GM12878 (cell line): ENCODE measurements at regions not wholly inside any gene's neighbourhood (a gene's known extent, or its start where the extent isn't known, plus 50 kb on each side); places are given as distances from the start of the nearest gene placed in this dataset.

Source experiments
- ATAC-seq: fragments of 200-7000 bp; cut with Tn5 transposase; 3 replicates; pipeline ENCODE4 v1.9.1; 2020; ENCODE audit warnings: mild to moderate bottlenecking, moderate library complexity
- BruUV-seq: library from RNA; stranded (reverse); fragments of 400-500 nt; replicated peaks from 2 replicates; lab custom pipeline; 2021; lab: Mats Ljungman, UMichigan
- CTCF ChIA-PET: fragments of 300-600 bp; sonication (Branson Sonifier 250); formaldehyde crosslinking; extraction: SDS; loops from one replicate; lab custom pipeline; 2021; ENCODE audit warnings: inconsistent platforms; lab: Yijun Ruan, JAX
- POLR2A ChIA-PET: fragments of 350-600 bp; formaldehyde crosslinking; extraction: SDS; loops from one replicate; lab custom pipeline; 2021; ENCODE audit warnings: inconsistent platforms; lab: Charles Lee
- RAD21 ChIA-PET: fragments of 300-600 bp; sonication (Branson Sonifier 250); formaldehyde crosslinking; loops from one replicate; lab custom pipeline; 2023; ENCODE audit warnings: antibody characterized with exemption; ENCODE audit not compliant: unreplicated experiment; lab: Charles Lee
- SMC1A ChIA-PET: fragments of 300-600 bp; sonication (Branson Sonifier 250); formaldehyde crosslinking; loops from one replicate; lab custom pipeline; 2023; ENCODE audit not compliant: unreplicated experiment, uncharacterized antibody; lab: Charles Lee
- DNase-seq: peaks from one replicate; pipeline ENCODE4 v3.0.0-alpha.2; 2011; ENCODE audit warnings: low read depth, low spot score
- FAIRE-seq: peaks from 3 replicates; lab custom pipeline; 2011; peaks lifted over from hg19 to GRCh38; lab: Jason Lieb, UNC
- H2AFZ ChIP-seq: 2 replicates; pipeline ENCODE4 v1.6.0; 2011; ENCODE audit warnings: low read depth, low read length, control low read depth; ENCODE audit not compliant: control insufficient read depth
- H3K27ac ChIP-seq: 2 replicates; pipeline ENCODE4 v1.5.1; 2011; ENCODE audit warnings: control low read depth; ENCODE audit not compliant: control insufficient read depth, insufficient read depth
- H3K27me3 ChIP-seq, 2 experiments: replicated peaks in 1 of 2; 2 replicates each; pipeline versions ENCODE4 v1.6.0 to v1.6.1; 2011; ENCODE audit warnings: low read length in 1 of 2; ENCODE audit not compliant: control insufficient read depth in 2 of 2, insufficient read depth in 2 of 2
- H3K36me3 ChIP-seq, 2 experiments: 2 replicates each; pipeline ENCODE4 v1.5.1; 2011; ENCODE audit warnings: low read length in 1 of 2; ENCODE audit not compliant: control insufficient read depth in 2 of 2, insufficient read depth in 2 of 2
- H3K4me1 ChIP-seq: 2 replicates; pipeline ENCODE4 v1.6.1; 2011; ENCODE audit warnings: mild to moderate bottlenecking, low read length, moderate library complexity, mixed read lengths; ENCODE audit not compliant: control insufficient read depth, insufficient read depth
- H3K4me2 ChIP-seq: 2 replicates; pipeline ENCODE4 v1.6.0; 2011; ENCODE audit warnings: control low read depth; ENCODE audit not compliant: control insufficient read depth, insufficient read depth
- H3K4me3 ChIP-seq: fragments of 200-600 bp; sonication (generic); 2 replicates; pipeline ENCODE4 v1.5.1; 2016
- H3K79me2 ChIP-seq: 2 replicates; pipeline ENCODE4 v1.6.0; 2011; ENCODE audit warnings: low read length; ENCODE audit not compliant: control insufficient read depth, insufficient read depth
- H3K9ac ChIP-seq: 2 replicates; pipeline ENCODE4 v1.8.0; 2011; ENCODE audit warnings: low read length, control low read depth, mixed read lengths; ENCODE audit not compliant: control insufficient read depth, insufficient read depth
- H3K9me3 ChIP-seq: replicated peaks from 3 replicates; pipeline ENCODE4 v1.5.1; 2011; ENCODE audit warnings: mild to moderate bottlenecking, low read length; ENCODE audit not compliant: control insufficient read depth, insufficient read depth
- H4K20me1 ChIP-seq: 2 replicates; pipeline ENCODE4 v1.6.0; 2011; ENCODE audit not compliant: control insufficient read depth, insufficient read depth
- BHLHE40 ChIP-seq, 2 experiments: fragments of 450-650 bp in 1 of 2; IDR thresholded peaks; 2 replicates each; pipeline ENCODE4 v1.6.1; 2011 to 2017; ENCODE audit warnings: low read depth in 2 of 2, borderline replicate concordance in 1 of 2, improper control_type of control experiment in 1 of 2, low read length in 1 of 2, mild to moderate bottlenecking in 1 of 2
- FOXK2 ChIP-seq: fragments of 450-650 bp; IDR thresholded peaks from 2 replicates; pipeline ENCODE4 v1.6.1; 2017; ENCODE audit warnings: mild to moderate bottlenecking, moderate library complexity
- SMC3 ChIP-seq: IDR thresholded peaks from 2 replicates; pipeline ENCODE4 v1.6.1; 2011; ENCODE audit warnings: low read length, improper control_type of control experiment, borderline replicate concordance
- YBX1 ChIP-seq: fragments of 450-650 bp; IDR thresholded peaks from 2 replicates; pipeline ENCODE4 v1.6.1; 2016; ENCODE audit warnings: antibody characterized with exemption
- ZNF622 ChIP-seq: fragments of 450-650 bp; IDR thresholded peaks from 2 replicates; pipeline ENCODE4 v1.6.1; 2017; ENCODE audit warnings: mild to moderate bottlenecking, inconsistent platforms
- ZSCAN29 ChIP-seq: fragments of 450-650 bp; IDR thresholded peaks from 2 replicates; pipeline ENCODE4 v1.6.1; 2017; ENCODE audit warnings: mild to moderate bottlenecking, moderate library complexity
- WGBS: methylation state at CpG from one replicate; pipeline ENCODE4 v1.1.6; 2016; ENCODE audit warnings: low lambda C conversion rate; ENCODE audit not compliant: insufficient replicate concordance, insufficient coverage; ENCODE audit errors: missing lambda C conversion rate; 5-methylcytosine and 5-hydroxymethylcytosine counted together
- in situ Hi-C: fragments of 300-500 bp; cut with MboI; formaldehyde crosslinking; loops from 9 replicates; pipeline ENCODE4 v1.14.3; 2018; ENCODE audit warnings: mixed read lengths
- intact Hi-C: fragments of 100-400 bp; cut with micrococcal nuclease; formaldehyde crosslinking; loops from one replicate; pipeline ENCODE4 v1.14.2; 2022; ENCODE audit not compliant: unreplicated experiment
- TF ChIP-seq, protein P1 (sequence below): fragments of 450-650 bp; IDR thresholded peaks from 2 replicates; pipeline ENCODE4 v1.6.1; 2017; ENCODE audit warnings: antibody characterized with exemption, mild to moderate bottlenecking, moderate library complexity

DNA sequence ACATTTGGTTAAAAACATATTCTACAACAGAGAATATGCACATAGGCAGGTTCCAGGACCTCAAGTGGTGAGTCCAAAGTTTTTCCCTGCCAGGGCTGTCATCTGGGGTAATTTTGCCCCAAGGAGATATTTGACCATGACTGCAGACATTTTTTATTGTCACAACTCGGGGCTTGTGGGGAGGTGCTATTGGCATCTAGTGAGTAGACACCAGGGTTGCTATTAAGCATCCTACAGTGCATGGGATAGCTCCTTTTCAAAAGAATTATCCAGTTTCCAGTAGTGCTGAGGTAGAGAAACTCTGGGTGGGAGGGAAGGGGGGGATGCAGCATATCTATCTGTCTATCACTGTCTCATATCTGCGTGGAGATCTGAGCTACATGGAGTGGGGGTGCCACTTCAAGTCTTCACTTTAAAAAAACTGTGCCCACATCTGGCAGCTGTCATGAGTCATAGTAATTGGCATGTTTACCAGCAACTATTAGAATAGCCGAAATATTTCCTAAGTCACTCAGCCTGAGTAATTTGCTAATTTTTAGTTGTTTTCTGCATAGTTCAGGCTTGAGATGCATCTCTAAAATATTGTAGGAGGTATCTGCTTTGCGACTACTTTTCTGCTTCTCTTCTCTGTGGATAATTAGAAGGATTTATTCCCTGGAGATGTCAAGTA lies 254.0 kb upstream of the RBMS1 start:
- RAD21 ChIA-PET = no interaction called here
- DNase-seq (no peak), ATAC-seq (no peak), FAIRE-seq (no peak)
- POLR2A ChIA-PET = no interaction called here
- in situ Hi-C loops = no loop called here
- CTCF ChIA-PET = no interaction called here
- no peak overlapping the region for H3K4me3 ChIP-seq
- no peaks in the 10 kb centered on the region for H3K4me1 ChIP-seq
- H3K36me3 ChIP-seq = no peaks in the 10 kb centered on the region
- no TSS peak for BruUV-seq
- 8% methylated on average over 4 of the region's 4 CpGs for WGBS
- no peaks in the 10 kb centered on the region for H3K9me3 ChIP-seq
- TF ChIP-seq ZNF622 (no peak), YBX1 (no peak), ZSCAN29 (no peak), BHLHE40 (IDR thresholded peaks at IDR 0.05; ENCODE audit: borderline replicate concordance in 1 of 2, low read depth in 2 of 2, low read length in 1 of 2) (no peak), FOXK2 (no peak), SMC3 (no peak)
- TF ChIP-seq, protein P1, sequence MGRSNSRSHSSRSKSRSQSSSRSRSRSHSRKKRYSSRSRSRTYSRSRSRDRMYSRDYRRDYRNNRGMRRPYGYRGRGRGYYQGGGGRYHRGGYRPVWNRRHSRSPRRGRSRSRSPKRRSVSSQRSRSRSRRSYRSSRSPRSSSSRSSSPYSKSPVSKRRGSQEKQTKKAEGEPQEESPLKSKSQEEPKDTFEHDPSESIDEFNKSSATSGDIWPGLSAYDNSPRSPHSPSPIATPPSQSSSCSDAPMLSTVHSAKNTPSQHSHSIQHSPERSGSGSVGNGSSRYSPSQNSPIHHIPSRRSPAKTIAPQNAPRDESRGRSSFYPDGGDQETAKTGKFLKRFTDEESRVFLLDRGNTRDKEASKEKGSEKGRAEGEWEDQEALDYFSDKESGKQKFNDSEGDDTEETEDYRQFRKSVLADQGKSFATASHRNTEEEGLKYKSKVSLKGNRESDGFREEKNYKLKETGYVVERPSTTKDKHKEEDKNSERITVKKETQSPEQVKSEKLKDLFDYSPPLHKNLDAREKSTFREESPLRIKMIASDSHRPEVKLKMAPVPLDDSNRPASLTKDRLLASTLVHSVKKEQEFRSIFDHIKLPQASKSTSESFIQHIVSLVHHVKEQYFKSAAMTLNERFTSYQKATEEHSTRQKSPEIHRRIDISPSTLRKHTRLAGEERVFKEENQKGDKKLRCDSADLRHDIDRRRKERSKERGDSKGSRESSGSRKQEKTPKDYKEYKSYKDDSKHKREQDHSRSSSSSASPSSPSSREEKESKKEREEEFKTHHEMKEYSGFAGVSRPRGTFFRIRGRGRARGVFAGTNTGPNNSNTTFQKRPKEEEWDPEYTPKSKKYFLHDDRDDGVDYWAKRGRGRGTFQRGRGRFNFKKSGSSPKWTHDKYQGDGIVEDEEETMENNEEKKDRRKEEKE = no peak
- H3K79me2 ChIP-seq = no peaks in the 10 kb centered on the region
- no peak overlapping the region for H2AFZ ChIP-seq
- no peaks in the 10 kb centered on the region for H3K27me3 ChIP-seq
- H3K4me2 ChIP-seq = no peak overlapping the region
- no peak overlapping the region for H3K9ac ChIP-seq
- SMC1A ChIA-PET = no interaction called here
- no peak overlapping the region for H3K27ac ChIP-seq
- intact Hi-C loops = no loop called here
- no peaks in the 10 kb centered on the region for H4K20me1 ChIP-seq
